ENCODE measurements at regions not wholly inside any gene's neighbourhood (a gene's known extent, or its start where the extent isn't known, plus 50 kb on each side); places are given as distances from the start of the nearest gene placed in this dataset.

DNA sequence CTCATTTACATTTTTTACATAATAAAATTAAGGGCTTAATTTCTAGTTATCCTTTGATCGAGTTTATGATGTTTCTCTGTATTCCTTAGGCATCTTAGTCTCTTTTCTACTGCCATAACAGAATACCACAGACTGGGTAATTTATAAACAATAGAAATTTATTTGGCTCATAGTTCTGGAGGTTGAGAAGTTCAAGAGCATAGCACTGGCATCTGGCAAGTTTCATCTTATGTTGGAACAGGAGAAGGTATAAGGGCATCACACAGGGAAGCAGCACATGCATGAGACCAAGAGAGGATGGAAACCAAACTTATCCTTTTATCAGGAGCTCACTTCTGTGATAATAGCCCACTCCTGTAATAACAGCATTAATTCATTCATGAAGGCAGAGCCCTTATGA, 284.9 kb upstream of the COX7C start:
- no peaks in the 10 kb centered on the region for H3K9me3 ChIP-seq (ENCODE audit: control insufficient read depth in 2 of 2, low read length in 2 of 2)
- no peaks in the 10 kb centered on the region for H3K27me3 ChIP-seq (ENCODE audit: control insufficient read depth in 2 of 2, insufficient read depth in 2 of 2, low read length in 2 of 2)
- no peak overlapping the region for H3K4me3 ChIP-seq (ENCODE audit: low read length in 2 of 2)
- no peaks in the 10 kb centered on the region for H3K36me3 ChIP-seq (ENCODE audit: control insufficient read depth in 2 of 2, insufficient read depth in 2 of 2, low read length in 2 of 2)
- H3K27ac ChIP-seq (ENCODE audit: low read depth in 2 of 2, low read length in 2 of 2): no peak overlapping the region
- H3K4me1 ChIP-seq (ENCODE audit: control insufficient read depth in 2 of 2, insufficient read depth in 2 of 2, low read length in 2 of 2): no peaks in the 10 kb centered on the region
- no peak overlapping the region for H3K9ac ChIP-seq (ENCODE audit: low read depth in 1 of 2, low read length in 2 of 2)

DNA sequence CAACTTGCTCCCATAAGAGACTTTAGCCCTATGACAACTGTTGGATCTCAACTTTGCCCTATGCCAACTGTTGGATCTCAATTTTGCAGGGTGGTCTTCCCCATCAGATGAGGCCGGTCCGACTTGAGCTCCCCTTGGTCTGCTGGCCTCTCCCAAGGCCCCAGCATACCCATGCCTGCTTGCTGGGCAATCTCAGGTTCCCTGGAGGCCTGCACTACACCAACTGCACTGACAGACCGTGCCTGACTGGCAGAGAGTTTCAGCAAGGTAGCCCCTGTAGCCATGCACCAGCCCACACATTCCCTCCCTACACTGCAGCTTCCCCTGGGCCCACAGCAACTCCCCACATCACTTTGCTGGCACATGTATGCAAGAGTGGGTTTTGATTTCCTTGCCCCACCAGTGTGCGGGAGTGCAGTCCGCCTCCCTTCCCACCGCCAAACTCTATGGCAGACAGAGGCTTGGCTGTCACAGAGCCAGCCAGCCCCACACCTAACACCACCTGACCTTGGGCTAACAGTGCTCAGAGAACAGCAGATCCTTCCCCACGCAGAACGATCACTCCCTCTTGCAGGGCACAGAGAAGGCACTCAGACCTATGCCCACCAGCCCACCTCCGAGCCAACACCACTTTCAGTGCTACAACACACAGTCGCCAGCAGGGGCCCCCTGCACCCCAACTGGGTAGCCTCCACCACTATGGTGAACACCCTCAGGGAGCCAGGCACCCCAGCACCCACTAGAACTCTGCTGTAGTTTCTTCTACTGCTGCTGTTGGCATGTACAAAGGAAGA, 279.9 kb upstream of the COX7C start:
- no peaks in the 10 kb centered on the region for H3K27me3 ChIP-seq (ENCODE audit: control insufficient read depth in 2 of 2, insufficient read depth in 2 of 2, low read length in 2 of 2)
- H3K4me1 ChIP-seq (ENCODE audit: control insufficient read depth in 2 of 2, insufficient read depth in 2 of 2, low read length in 2 of 2): no peaks in the 10 kb centered on the region
- no peaks in the 10 kb centered on the region for H3K9me3 ChIP-seq (ENCODE audit: control insufficient read depth in 2 of 2, low read length in 2 of 2)
- no peak overlapping the region for H3K4me3 ChIP-seq (ENCODE audit: low read length in 2 of 2)
- H3K9ac ChIP-seq (ENCODE audit: low read depth in 1 of 2, low read length in 2 of 2): no peak overlapping the region
- H3K36me3 ChIP-seq (ENCODE audit: control insufficient read depth in 2 of 2, insufficient read depth in 2 of 2, low read length in 2 of 2): no peaks in the 10 kb centered on the region
- H3K27ac ChIP-seq (ENCODE audit: low read depth in 2 of 2, low read length in 2 of 2): no peak overlapping the region

GRCh38 chr5:86354664-86355063, 263.1 kb upstream of the COX7C start:
- no peak overlapping the region for H3K27ac ChIP-seq (ENCODE audit: low read depth in 2 of 2, low read length in 2 of 2)
- H3K4me1 ChIP-seq (ENCODE audit: control insufficient read depth in 2 of 2, insufficient read depth in 2 of 2, low read length in 2 of 2): no peaks in the 10 kb centered on the region
- no peak overlapping the region for H3K9ac ChIP-seq (ENCODE audit: low read depth in 1 of 2, low read length in 2 of 2)
- no peaks in the 10 kb centered on the region for H3K9me3 ChIP-seq (ENCODE audit: control insufficient read depth in 2 of 2, low read length in 2 of 2)
- no peak overlapping the region for H3K4me3 ChIP-seq (ENCODE audit: low read length in 2 of 2)
- H3K27me3 ChIP-seq (ENCODE audit: control insufficient read depth in 2 of 2, insufficient read depth in 2 of 2, low read length in 2 of 2): no peaks in the 10 kb centered on the region
- H3K36me3 ChIP-seq (ENCODE audit: control insufficient read depth in 2 of 2, insufficient read depth in 2 of 2, low read length in 2 of 2): no peaks in the 10 kb centered on the region

DNA sequence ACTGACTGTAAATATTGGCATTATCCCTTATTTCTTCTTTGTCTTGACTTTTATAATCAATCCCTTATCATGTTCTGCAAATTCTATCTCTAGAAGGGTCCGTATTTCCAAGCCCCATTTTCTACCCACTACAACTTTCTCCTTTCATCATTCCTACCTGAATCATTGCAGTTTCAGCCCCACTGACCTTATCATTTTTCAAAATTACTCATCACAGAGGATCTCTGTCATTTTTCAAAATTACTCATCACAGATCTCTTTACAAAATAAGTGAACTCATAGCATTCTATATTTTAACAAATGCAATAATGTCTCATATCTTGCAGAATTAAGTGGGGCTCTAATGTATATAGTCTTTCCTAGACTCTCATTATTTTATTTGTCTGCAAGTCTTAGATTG, 256.9 kb upstream of the COX7C start:
- H3K4me1 ChIP-seq (ENCODE audit: control insufficient read depth in 2 of 2, insufficient read depth in 2 of 2, low read length in 2 of 2): no peaks in the 10 kb centered on the region
- no peak overlapping the region for H3K4me3 ChIP-seq (ENCODE audit: low read length in 2 of 2)
- no peaks in the 10 kb centered on the region for H3K9me3 ChIP-seq (ENCODE audit: control insufficient read depth in 2 of 2, low read length in 2 of 2)
- no peaks in the 10 kb centered on the region for H3K36me3 ChIP-seq (ENCODE audit: control insufficient read depth in 2 of 2, insufficient read depth in 2 of 2, low read length in 2 of 2)
- no peak overlapping the region for H3K9ac ChIP-seq (ENCODE audit: low read depth in 1 of 2, low read length in 2 of 2)
- no peak overlapping the region for H3K27ac ChIP-seq (ENCODE audit: low read depth in 2 of 2, low read length in 2 of 2)
- H3K27me3 ChIP-seq (ENCODE audit: control insufficient read depth in 2 of 2, insufficient read depth in 2 of 2, low read length in 2 of 2): no peaks in the 10 kb centered on the region

GRCh38 chr5:86371061-86371460, 246.7 kb upstream of the COX7C start:
- Histone ChIP-seq H3K27me3 (ENCODE audit: control insufficient read depth in 2 of 2, insufficient read depth in 2 of 2, low read length in 2 of 2) (no peaks in the 10 kb centered on the region), H3K9ac (ENCODE audit: low read depth in 1 of 2, low read length in 2 of 2) (no peak overlapping the region), H3K4me1 (ENCODE audit: control insufficient read depth in 2 of 2, insufficient read depth in 2 of 2, low read length in 2 of 2) (no peaks in the 10 kb centered on the region), H3K9me3 (ENCODE audit: control insufficient read depth in 2 of 2, low read length in 2 of 2) (no peaks in the 10 kb centered on the region), H3K27ac (ENCODE audit: low read depth in 2 of 2, low read length in 2 of 2) (no peak overlapping the region), H3K36me3 (ENCODE audit: control insufficient read depth in 2 of 2, insufficient read depth in 2 of 2, low read length in 2 of 2) (no peaks in the 10 kb centered on the region), H3K4me3 (ENCODE audit: low read length in 2 of 2) (no peak overlapping the region)

DNA sequence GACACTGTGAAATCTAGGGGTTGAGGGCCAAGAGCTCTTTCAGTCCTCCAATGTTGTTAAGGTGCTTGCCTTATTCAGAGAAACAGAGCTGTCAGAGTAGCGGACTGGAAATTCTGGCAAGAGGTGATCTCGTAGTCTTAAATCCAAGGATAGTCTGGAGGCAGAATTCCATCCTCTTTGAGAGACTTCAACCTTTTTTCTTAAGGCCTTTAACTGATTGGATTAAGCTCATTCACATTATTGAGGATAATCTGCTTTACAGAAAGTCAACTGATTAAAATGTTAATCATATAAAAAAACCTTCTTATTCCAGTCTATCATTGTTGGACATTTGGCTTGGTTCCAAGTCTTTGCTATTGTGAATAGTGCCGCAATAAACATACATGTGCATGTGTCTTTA, 243.1 kb upstream of the COX7C start:
- H3K27ac ChIP-seq (ENCODE audit: low read depth in 2 of 2, low read length in 2 of 2): no peak overlapping the region
- H3K27me3 ChIP-seq (ENCODE audit: control insufficient read depth in 2 of 2, insufficient read depth in 2 of 2, low read length in 2 of 2): no peaks in the 10 kb centered on the region
- H3K4me1 ChIP-seq (ENCODE audit: control insufficient read depth in 2 of 2, insufficient read depth in 2 of 2, low read length in 2 of 2): no peaks in the 10 kb centered on the region
- H3K4me3 ChIP-seq (ENCODE audit: low read length in 2 of 2): no peak overlapping the region
- no peaks in the 10 kb centered on the region for H3K9me3 ChIP-seq (ENCODE audit: control insufficient read depth in 2 of 2, low read length in 2 of 2)
- H3K36me3 ChIP-seq (ENCODE audit: control insufficient read depth in 2 of 2, insufficient read depth in 2 of 2, low read length in 2 of 2): no peaks in the 10 kb centered on the region
- H3K9ac ChIP-seq (ENCODE audit: low read depth in 1 of 2, low read length in 2 of 2): no peak overlapping the region

- Histone ChIP-seq H3K9ac (ENCODE audit: low read depth in 1 of 2, low read length in 2 of 2) (no peak overlapping the region), H3K27me3 (ENCODE audit: control insufficient read depth in 2 of 2, insufficient read depth in 2 of 2, low read length in 2 of 2) (no peaks in the 10 kb centered on the region), H3K9me3 (ENCODE audit: control insufficient read depth in 2 of 2, low read length in 2 of 2) (no peaks in the 10 kb centered on the region), H3K4me1 (ENCODE audit: control insufficient read depth in 2 of 2, insufficient read depth in 2 of 2, low read length in 2 of 2) (no peaks in the 10 kb centered on the region), H3K4me3 (ENCODE audit: low read length in 2 of 2) (no peak overlapping the region), H3K27ac (ENCODE audit: low read depth in 2 of 2, low read length in 2 of 2) (no peak overlapping the region), H3K36me3 (ENCODE audit: control insufficient read depth in 2 of 2, insufficient read depth in 2 of 2, low read length in 2 of 2) (no peaks in the 10 kb centered on the region)
These were observed 241.5 kb upstream of the COX7C start for GRCh38 chr5:86376214-86376613.

DNA sequence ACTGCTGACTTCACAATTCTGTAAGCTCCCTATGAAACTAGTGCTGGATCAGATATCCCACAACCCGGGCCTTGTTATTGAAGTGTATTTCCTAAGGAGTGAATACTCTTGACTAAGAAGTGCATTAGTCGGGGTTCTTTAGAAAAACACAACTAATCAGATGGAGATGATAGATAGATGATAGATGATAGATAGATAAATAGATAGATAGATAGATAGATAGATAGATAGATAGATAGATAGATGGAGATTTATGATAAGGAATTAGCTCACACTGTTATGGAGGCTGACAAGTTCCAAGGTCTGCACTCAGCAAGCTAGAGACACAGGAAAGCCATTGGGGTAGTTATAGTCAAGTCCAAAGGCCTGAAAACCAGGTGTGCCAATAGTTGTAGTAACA, 214.6 kb upstream of the COX7C start:
- Histone ChIP-seq H3K4me1 (ENCODE audit: control insufficient read depth in 2 of 2, insufficient read depth in 2 of 2, low read length in 2 of 2) (no peaks in the 10 kb centered on the region), H3K27me3 (ENCODE audit: control insufficient read depth in 2 of 2, insufficient read depth in 2 of 2, low read length in 2 of 2) (no peaks in the 10 kb centered on the region), H3K4me3 (ENCODE audit: low read length in 2 of 2) (no peak overlapping the region), H3K9ac (ENCODE audit: low read depth in 1 of 2, low read length in 2 of 2) (no peak overlapping the region), H3K36me3 (ENCODE audit: control insufficient read depth in 2 of 2, insufficient read depth in 2 of 2, low read length in 2 of 2) (no peaks in the 10 kb centered on the region), H3K27ac (ENCODE audit: low read depth in 2 of 2, low read length in 2 of 2) (no peak overlapping the region), H3K9me3 (ENCODE audit: control insufficient read depth in 2 of 2, low read length in 2 of 2) (no peaks in the 10 kb centered on the region)

- Histone ChIP-seq H3K9ac (ENCODE audit: low read depth in 1 of 2, low read length in 2 of 2) (no peak overlapping the region), H3K4me1 (ENCODE audit: control insufficient read depth in 2 of 2, insufficient read depth in 2 of 2, low read length in 2 of 2) (no peaks in the 10 kb centered on the region), H3K9me3 (ENCODE audit: control insufficient read depth in 2 of 2, low read length in 2 of 2) (no peaks in the 10 kb centered on the region), H3K36me3 (ENCODE audit: control insufficient read depth in 2 of 2, insufficient read depth in 2 of 2, low read length in 2 of 2) (no peaks in the 10 kb centered on the region), H3K27ac (ENCODE audit: low read depth in 2 of 2, low read length in 2 of 2) (no peak overlapping the region), H3K4me3 (ENCODE audit: low read length in 2 of 2) (no peak overlapping the region), H3K27me3 (ENCODE audit: control insufficient read depth in 2 of 2, insufficient read depth in 2 of 2, low read length in 2 of 2) (no peaks in the 10 kb centered on the region)
These were observed 213.5 kb upstream of the COX7C start for GRCh38 chr5:86404256-86404655.

DNA sequence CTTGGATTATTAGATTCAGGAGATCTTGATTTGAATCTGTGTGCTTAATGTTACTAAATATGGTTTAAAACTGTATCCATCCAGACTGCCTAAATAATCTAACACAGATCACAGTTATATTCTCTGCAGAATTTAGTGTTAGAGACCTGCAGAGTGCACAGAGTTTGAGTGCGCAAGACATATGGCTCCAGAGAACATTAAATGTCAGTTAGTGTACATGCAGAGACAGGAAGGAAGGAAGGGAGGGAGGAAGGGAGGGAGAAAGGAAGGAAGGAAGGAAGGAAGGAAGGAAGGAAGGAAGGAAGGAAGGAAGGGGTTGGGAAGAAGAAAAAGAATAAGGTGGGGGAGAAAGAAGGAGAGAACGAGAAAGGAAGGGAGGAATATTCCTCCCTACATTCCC, 210.0 kb upstream of the COX7C start:
- Histone ChIP-seq H3K9ac (ENCODE audit: low read depth in 1 of 2, low read length in 2 of 2) (no peak overlapping the region), H3K27ac (ENCODE audit: low read depth in 2 of 2, low read length in 2 of 2) (no peak overlapping the region), H3K9me3 (ENCODE audit: control insufficient read depth in 2 of 2, low read length in 2 of 2) (no peaks in the 10 kb centered on the region), H3K27me3 (ENCODE audit: control insufficient read depth in 2 of 2, insufficient read depth in 2 of 2, low read length in 2 of 2) (no peaks in the 10 kb centered on the region), H3K36me3 (ENCODE audit: control insufficient read depth in 2 of 2, insufficient read depth in 2 of 2, low read length in 2 of 2) (no peaks in the 10 kb centered on the region), H3K4me1 (ENCODE audit: control insufficient read depth in 2 of 2, insufficient read depth in 2 of 2, low read length in 2 of 2) (no peaks in the 10 kb centered on the region), H3K4me3 (ENCODE audit: low read length in 2 of 2) (no peak overlapping the region)

GRCh38 chr5:86411596-86411995, 206.1 kb upstream of the COX7C start:
- H3K4me1 ChIP-seq (ENCODE audit: control insufficient read depth in 2 of 2, insufficient read depth in 2 of 2, low read length in 2 of 2): no peaks in the 10 kb centered on the region
- H3K27me3 ChIP-seq (ENCODE audit: control insufficient read depth in 2 of 2, insufficient read depth in 2 of 2, low read length in 2 of 2): no peaks in the 10 kb centered on the region
- no peaks in the 10 kb centered on the region for H3K9me3 ChIP-seq (ENCODE audit: control insufficient read depth in 2 of 2, low read length in 2 of 2)
- no peak overlapping the region for H3K27ac ChIP-seq (ENCODE audit: low read depth in 2 of 2, low read length in 2 of 2)
- no peak overlapping the region for H3K4me3 ChIP-seq (ENCODE audit: low read length in 2 of 2)
- H3K36me3 ChIP-seq (ENCODE audit: control insufficient read depth in 2 of 2, insufficient read depth in 2 of 2, low read length in 2 of 2): no peaks in the 10 kb centered on the region
- no peak overlapping the region for H3K9ac ChIP-seq (ENCODE audit: low read depth in 1 of 2, low read length in 2 of 2)
